Stimulated activated CD4-positive, alpha-beta T cell treated with anti-CD3 and anti-CD28 coated beads, Interleukin-2, amount 100 ng/mL, for 24 hours (primary cell): ENCODE measurements at regions not wholly inside any gene's neighbourhood (a gene's known extent, or its start where the extent isn't known, plus 50 kb on each side); places are given as distances from the start of the nearest gene placed in this dataset.
"Not testable (repeated sequence)": the region's sequence is repeated elsewhere in the genome, so short reads cannot be mapped to it uniquely, and the experiment has no call there.

Source experiments
- DNase-seq, 2 donors: peaks; one replicate each; pipeline ENCODE4 v3.0.0-alpha.2; 2020

- no peak for DNase-seq
These were observed 130.9 kb downstream of the DIRAS2 start for GRCh38 chr9:90511711-90512110.

GRCh38 chr9:90514877-90515276 is 127.7 kb downstream of the DIRAS2 start:
- no peak for DNase-seq

GRCh38 chr9:90515510-90515909 is 127.1 kb downstream of the DIRAS2 start:
- DNase-seq = no peak

- no peak for DNase-seq
These were observed 125.5 kb downstream of the DIRAS2 start for GRCh38 chr9:90517103-90517502.

- DNase-seq = no peak
These were observed 120.6 kb downstream of the DIRAS2 start for GRCh38 chr9:90521811-90522570.

GRCh38 chr9:90523958-90524357 is 118.7 kb downstream of the DIRAS2 start:
- DNase-seq = no peak

GRCh38 chr9:90526386-90526785 is 116.2 kb downstream of the DIRAS2 start:
- DNase-seq = no peak

GRCh38 chr9:90536094-90536493 is 106.5 kb downstream of the DIRAS2 start:
- not testable (repeated sequence) for DNase-seq

GRCh38 chr9:90538566-90538965 is 104.1 kb downstream of the DIRAS2 start:
- no peak for DNase-seq

GRCh38 chr9:90539286-90539685 is 103.3 kb downstream of the DIRAS2 start:
- DNase-seq = no peak

GRCh38 chr9:90540734-90541133 is 101.9 kb downstream of the DIRAS2 start:
- no peak for DNase-seq

GRCh38 chr9:90544488-90544887 is 98.1 kb downstream of the DIRAS2 start:
- DNase-seq = no peak

- no peak for DNase-seq
These were observed 96.4 kb downstream of the DIRAS2 start for GRCh38 chr9:90546200-90546599.

GRCh38 chr9:90547896-90548295 is 94.7 kb downstream of the DIRAS2 start:
- no peak for DNase-seq

- DNase-seq = no peak
These were observed 90.3 kb downstream of the DIRAS2 start for GRCh38 chr9:90552317-90552716.

GRCh38 chr9:90555351-90556057 is 87.1 kb downstream of the DIRAS2 start:
- DNase-seq = no peak

- no peak for DNase-seq
These were observed 85.5 kb downstream of the DIRAS2 start for GRCh38 chr9:90556897-90557675.

GRCh38 chr9:90559075-90560073 is 83.2 kb downstream of the DIRAS2 start:
- no peak for DNase-seq
